AG08396 (cell line): ENCODE measurements at regions not wholly inside any gene's neighbourhood (a gene's known extent, or its start where the extent isn't known, plus 50 kb on each side); places are given as distances from the start of the nearest gene placed in this dataset.

Source experiments
- DNase-seq: peaks from one replicate; pipeline ENCODE4 v3.0.0; 2012; ENCODE audit warnings: low spot score, mixed read lengths

DNA sequence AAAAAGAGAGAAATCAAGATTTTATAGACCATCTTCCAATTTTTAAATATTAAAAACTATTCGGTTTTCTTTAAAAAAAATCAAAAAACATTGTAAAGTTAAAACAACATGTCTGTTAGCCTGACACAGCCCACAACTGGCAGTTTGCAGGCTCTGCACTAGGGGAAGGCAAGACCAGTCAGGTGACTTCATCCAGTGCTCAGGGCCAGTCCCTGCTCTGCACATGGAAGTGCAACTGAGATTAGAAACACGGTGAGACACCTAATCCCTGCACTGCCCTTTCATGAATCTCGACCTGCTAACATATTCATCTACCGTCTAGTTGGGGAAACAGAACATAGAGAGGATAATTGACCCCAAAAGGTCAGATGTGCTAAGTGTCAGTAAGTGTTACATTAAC lies 135.2 kb downstream of the BARD1 start:
- DNase-seq, result no peak

DNA sequence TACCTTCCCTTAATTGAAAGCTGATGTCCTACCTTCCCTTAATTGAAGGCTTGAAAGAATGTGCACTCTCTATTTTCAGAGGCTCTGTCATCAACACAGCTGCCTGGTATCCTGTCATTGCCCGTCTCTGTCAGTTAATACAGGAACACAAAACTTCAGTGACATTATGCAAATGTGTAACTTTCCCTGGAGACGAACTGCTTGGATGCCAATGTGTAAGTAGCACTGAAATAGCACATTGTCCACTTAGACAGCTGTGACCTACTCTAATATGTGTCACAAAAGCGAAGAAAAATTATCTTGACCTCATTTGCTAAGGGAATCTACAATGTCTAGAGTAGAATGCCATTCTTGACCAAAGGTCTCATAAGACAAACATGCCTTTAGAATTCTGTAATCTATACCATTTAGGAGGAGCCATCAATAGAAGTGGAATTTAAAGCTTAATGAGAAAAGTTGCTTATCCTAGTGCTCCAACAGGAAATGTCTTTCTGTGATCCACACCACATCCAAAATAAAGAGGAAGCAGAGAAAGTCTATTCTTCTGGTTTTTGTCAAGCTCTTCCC lies 138.1 kb downstream of the BARD1 start:
- DNase-seq, result no peak

DNA sequence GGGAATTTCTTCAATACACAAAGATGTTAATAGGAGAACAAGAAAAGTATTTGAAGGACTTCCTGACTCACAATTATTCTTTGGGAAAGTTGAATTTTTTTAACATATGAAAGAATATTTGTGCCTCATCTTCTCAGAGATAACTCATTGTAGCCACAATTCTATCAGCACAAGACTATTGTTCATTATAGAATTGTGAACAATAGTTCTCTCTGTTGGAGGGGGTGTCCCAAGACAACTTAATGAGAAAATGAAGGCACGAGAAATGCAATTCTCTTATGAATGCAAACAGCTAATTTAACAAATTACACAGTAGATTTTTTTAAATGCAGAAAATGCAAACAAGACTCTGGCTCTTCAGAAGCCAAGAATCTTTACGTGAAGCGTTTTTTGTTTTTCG lies 157.0 kb downstream of the BARD1 start:
- DNase-seq, result no peak

DNA sequence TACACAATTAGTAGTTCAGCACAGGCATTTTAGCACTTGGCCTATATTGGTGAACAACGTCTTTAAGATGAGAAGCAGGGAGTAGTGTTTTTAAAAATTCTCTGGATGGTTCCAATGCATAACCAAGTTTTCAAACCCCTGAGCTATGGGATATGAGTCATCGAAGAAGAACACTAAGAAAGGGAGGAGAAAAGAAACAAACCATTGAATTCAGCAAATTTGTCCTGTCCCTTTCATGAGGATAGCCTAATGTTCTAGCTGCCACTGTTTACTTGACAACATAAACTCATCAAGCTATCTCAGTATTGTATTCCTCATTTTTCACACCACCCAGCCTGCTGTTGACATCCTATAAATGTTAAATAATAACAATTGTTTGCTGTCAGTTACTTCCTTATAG lies 158.0 kb downstream of the BARD1 start:
- DNase-seq, result no peak

DNA sequence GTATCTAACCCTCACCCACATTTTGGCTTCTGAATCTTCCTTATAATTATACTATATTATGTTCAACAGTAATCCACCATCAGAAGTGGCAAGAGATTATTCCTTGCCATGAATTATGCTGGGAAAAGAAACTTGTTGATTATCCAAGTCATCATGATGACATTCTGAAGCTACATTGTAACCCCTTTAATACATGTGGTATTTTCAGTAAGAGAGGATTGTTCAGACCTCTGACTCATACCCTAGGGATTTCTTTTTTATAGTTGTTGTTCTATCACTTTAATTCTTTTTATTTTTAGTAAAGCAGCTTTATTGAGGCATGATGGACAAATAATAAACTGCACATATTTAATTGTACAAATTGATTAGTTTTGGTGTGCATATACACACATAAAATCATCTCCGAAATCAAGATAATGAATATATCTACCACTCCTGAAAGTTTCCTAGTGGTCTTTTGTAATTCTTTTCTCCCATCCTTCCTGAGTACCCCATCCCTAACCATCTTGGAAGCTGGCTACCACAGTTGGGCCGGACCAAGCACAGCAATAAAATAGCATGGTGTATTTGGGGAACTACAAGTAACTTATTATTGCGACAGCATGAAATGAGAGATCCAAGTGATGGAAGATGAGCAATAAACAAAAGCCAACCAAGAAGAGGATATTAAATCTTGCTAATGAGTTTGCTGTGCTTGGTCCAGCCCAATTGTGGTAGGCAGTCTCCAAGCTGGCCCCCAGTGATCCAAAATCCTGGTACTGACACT lies 159.9 kb downstream of the BARD1 start:
- DNase-seq, result peak; percentile 27

DNA sequence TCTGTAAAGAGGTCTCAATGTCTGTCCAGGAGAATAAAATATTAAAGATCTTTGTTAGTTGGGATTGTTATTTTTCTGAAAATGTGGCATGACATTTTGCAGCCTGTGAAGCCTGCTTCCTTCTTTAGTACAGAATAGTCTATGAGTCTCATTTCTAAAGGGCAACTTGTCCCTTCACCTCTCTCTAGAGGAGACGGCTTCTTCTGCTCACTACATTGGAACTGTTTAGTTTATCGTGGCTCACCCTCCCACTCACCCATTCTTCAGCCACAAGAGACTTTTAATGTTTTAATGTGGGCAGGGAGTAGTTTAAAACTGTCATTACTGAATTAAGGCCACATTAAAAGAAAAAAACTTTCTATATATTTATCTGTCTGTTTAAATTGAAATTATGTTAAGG lies 161.0 kb downstream of the BARD1 start:
- DNase-seq, result no peak

DNA sequence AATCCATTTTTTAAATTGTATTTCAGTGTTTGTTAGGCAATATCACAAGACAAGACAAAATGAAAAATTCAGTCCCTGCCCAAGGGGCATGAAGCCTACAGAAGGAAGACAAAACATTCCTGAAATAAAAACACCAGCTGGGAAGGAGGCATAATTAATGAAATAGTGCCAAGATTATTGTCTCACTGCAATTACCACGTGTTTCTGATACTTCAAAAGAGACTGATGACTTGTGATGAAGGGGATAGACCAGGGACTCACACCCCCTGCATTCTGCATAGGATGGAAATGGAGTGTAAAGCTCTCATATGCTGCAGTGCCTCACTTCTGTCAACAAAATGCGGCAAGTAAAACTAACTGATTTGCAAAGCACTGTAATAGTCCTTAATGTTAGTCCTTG lies 178.1 kb downstream of the BARD1 start:
- DNase-seq, result no peak

DNA sequence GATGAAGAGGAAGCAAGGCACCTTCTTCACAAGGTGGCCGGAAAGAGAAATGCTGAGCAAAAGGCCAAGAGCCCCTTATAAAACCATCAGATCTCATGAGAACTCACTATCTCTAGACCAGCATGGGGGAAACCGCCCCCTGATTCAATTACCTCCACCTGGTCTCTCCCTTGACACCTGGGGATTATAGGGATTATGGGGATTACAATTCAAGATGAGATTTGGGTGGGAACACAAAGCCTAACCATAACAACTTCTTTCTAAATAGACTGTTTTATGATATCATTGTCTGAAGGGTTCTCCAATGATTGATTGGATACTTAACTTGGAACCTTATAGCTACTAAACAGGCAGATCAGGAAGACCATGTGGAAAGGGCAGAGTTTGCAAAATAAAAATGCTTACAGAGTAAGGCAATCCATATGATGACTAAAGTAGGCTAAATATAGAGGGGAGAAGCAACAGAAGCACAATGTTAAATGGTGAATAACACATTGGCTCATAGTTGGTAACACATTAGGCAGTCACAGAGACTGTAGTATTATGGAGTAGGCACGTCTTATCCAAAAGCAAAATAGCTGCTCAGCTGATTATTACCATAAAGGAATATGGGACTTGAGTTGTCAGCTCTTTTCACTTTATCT lies 179.0 kb downstream of the BARD1 start:
- peak; percentile 9 for DNase-seq

DNA sequence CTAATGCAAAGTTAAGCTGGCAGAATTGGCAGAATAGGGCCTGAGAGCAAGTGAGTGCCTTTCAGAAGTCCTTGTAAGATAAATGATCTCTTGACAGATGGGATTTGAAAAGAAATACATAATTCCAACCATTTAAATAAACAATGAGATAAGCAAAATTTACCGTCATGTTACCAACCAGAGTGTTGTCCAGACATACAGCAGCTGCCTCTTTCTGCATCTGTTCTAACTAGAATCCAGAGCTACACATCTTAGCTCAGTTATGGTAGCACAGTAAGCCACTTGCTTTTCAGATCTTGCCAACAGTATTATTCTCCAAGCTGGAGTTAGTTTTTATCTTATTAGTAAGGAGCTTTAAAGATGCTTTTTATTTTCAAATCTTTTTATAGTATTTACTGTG lies 179.6 kb downstream of the BARD1 start:
- DNase-seq, result no peak
